RPMI8226 (cell line): ENCODE measurements at regions not wholly inside any gene's neighbourhood (a gene's known extent, or its start where the extent isn't known, plus 50 kb on each side); places are given as distances from the start of the nearest gene placed in this dataset.
"Not testable (repeated sequence)": the region's sequence is repeated elsewhere in the genome, so short reads cannot be mapped to it uniquely, and the experiment has no call there.

Experiments
- DNase-seq: peaks from one replicate; pipeline ENCODE4 v3.0.0-alpha.2; 2015

GRCh38 chr3:73835945-73836344, 211.2 kb upstream of the PDZRN3 start:
- DNase-seq = no peak

- DNase-seq = no peak
Measured at GRCh38 chr3:73832426-73832825, 207.7 kb upstream of the PDZRN3 start.

DNA sequence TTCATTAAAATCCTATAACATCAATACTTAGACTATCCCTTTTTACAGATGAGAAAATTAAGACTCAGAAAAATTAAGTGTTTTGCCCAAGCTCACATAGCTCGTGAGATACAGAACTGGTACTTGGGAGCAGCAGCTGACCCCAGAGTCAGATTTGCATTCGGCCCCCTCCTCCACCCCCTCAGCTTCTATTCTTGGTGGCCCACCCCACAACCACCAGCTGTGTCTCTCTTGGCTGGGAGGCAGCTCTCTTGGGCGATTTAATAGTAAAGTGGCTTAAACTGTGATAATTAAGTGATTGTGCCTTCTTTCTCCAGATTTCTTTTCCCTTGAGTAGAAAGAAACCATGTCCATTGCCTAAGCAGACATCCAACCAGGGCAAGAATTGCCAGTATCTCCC, 203.6 kb upstream of the PDZRN3 start:
- DNase-seq = no peak

GRCh38 chr3:73827725-73828211, 203.0 kb upstream of the PDZRN3 start:
- DNase-seq = no peak

DNA sequence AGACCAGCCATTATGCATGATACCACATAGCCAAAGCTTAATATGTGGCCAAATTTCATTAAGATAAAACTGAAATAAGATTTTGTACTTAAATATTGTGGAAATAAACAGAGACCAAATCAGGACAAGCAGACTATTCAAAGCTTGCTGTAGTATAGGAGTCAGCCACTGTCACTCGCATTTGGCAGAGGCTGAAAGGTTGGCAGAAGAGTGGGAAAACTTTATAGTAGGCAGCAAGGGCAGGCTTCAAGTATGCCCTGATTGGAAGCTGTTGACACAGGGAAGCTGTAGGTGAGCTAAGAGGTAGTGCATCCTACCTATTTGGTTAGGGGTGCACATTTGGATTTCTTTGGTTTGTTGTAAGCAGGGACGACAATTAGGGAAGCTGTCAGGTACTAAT, 202.5 kb upstream of the PDZRN3 start:
- DNase-seq = no peak

GRCh38 chr3:73820896-73821295, 196.2 kb upstream of the PDZRN3 start:
- DNase-seq = not testable (repeated sequence)

GRCh38 chr3:73820431-73820830, 195.7 kb upstream of the PDZRN3 start:
- no peak for DNase-seq

DNA sequence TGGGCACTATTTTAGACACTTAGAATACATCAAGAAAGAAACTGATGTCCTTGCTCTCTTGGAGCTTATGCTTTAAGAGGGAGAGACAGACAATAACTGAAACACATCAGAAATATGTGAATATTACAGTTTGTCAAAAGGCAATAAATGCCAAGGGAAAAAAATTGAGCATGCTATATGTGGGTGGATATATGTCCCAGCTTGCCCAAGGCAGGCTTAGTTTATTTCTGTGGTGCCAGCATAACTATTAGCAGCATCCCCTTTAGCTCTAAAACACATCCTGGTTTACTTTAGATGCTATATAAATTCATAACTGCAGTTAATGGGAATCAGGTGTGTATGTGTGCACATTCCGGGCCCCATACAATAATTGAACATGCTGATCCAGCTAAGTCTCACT, 191.2 kb upstream of the PDZRN3 start:
- no peak for DNase-seq

DNA sequence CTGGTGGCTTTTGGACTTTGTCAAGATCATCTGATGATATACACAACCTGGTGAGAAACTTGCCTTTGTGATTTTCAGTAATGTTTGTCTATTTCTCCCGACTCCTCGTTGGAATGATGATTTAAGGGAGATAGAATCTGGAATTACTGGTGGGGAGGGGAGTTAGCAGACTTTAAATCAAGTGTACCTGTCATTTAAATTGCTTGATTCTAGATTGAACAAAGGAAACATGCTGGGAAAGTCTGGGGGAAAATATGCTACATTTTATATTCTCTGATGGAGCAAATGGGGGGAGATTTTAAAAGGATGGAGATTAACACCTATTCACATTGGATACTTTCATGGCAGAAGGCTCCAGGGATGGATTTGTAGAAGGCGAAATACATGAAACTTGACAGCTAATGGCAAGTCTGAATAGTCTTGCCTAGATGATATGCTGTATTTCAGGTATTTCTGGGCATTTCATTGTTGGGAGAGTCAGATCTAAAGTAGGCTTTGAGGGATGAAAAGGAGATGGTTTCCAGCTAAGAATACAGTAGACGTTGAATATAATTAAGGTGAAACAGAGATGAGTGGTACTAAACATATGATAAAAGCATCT, 189.1 kb upstream of the PDZRN3 start:
- DNase-seq = no peak

DNA sequence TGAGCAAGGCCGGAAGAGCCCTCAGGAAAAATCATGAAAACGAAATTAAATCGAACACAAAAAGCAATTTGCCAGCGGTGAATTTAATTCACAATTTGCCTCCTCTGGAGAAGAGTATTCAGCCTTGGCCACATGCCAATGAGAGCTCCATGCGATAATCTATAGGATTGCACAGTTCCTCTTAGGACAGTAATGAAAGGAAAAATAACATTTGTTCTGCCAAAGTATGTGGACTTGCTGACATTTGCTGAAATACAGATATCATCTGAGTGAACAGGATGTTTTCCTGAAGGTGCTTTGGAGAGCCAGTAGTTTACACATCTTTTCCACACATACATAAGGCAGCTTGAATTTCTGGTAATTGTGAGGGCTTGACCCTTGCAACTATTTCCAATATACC, 188.6 kb upstream of the PDZRN3 start:
- no peak for DNase-seq

GRCh38 chr3:73812054-73812453, 187.3 kb upstream of the PDZRN3 start:
- DNase-seq = no peak

DNA sequence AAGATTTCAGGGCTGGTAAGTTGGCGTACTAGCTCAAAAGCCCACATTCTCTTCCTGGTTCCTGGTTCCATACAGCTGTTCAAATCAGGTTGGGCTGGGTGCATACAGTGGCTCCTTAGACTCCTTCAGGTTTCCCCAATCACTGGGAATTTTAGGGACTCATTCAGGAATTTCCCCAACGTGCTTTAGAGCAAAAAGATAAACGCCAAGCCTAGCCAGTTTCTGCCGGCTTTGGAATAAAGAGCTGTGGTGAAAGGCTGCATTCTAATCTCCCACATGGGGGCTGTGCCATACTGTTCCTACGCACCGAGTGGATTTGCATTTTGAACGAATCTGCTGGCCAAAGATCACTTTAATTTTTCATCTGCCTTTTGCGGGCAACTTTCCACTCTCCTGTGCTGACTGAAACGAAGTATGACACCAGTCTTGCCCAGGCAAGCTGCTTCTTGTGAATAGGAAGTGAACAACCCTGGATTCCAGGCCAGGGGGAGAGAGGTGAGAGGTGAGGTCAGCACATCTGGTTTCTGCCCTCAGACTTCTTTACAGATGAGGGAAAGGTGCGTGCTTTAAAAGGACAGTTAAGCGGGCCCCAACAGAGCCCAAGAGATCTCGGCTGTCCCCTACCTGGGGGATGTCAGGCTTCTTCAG, 184.2 kb upstream of the PDZRN3 start:
- no peak for DNase-seq

GRCh38 chr3:73805435-73805834, 180.7 kb upstream of the PDZRN3 start:
- no peak for DNase-seq

DNA sequence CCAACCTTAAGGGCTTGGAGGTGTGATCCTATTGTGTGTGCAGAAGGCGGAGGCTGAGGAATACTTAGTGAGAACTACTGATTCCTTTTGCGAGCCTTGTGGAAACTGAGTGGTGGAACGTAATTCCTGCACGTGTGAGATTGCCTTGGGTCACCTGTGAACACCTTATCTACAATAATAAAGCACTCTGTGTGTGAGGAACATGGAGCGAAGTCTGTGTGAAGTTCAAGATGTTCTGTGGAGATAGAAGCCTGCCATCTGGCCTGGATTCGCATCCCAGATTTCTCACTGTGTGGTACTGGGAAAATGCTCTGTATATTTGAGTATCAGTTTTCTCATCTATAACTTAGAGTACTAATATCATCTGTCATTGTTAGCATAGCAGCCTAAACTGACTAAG, 179.5 kb upstream of the PDZRN3 start:
- DNase-seq = no peak

- DNase-seq = no peak
Measured at GRCh38 chr3:73801444-73801843, 176.7 kb upstream of the PDZRN3 start.

DNA sequence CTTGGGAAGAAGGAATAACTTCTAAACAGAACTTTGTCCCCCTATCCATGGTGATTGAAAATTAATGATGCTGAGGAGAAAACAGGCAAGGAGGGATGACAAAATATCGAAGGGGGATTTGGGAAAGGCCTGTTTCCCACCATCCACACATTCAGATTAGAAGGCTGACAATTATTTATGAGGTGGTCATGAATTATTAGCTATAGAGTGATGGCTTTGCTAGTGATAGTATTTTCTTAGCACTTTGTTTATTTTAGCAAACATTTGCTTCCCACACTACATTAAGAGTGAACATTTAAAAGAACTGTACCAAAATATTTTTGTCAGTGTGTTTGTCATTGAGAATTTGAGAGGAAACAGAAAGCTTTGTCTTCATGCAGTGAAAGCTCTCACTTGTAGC, 172.6 kb upstream of the PDZRN3 start:
- DNase-seq = no peak

- no peak for DNase-seq
Measured at GRCh38 chr3:73796382-73796781, 171.6 kb upstream of the PDZRN3 start.

DNA sequence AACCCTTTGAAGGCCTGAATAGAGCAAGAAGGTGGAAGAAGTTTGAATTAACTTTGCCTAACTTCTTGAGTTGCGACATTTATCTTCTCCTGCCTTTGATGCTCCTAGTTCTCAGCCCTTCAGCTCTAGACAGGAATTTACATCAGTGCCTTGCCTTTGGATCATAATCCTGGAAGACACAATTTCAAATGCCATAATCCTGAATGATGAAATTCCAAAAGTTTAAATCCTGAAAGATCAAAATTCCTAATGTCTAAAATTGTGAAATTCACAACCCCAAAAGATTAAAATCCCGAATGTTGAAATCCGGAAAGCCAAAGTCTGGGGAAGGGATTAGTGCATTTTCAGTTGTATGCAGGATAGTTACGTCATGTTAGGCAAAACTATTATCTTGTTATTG, 166.6 kb upstream of the PDZRN3 start:
- no peak for DNase-seq

GRCh38 chr3:73789825-73790444, 165.2 kb upstream of the PDZRN3 start:
- no peak for DNase-seq

- DNase-seq = no peak
Measured at GRCh38 chr3:73787620-73788019, 162.9 kb upstream of the PDZRN3 start.

GRCh38 chr3:73786998-73787397, 162.3 kb upstream of the PDZRN3 start:
- no peak for DNase-seq

DNA sequence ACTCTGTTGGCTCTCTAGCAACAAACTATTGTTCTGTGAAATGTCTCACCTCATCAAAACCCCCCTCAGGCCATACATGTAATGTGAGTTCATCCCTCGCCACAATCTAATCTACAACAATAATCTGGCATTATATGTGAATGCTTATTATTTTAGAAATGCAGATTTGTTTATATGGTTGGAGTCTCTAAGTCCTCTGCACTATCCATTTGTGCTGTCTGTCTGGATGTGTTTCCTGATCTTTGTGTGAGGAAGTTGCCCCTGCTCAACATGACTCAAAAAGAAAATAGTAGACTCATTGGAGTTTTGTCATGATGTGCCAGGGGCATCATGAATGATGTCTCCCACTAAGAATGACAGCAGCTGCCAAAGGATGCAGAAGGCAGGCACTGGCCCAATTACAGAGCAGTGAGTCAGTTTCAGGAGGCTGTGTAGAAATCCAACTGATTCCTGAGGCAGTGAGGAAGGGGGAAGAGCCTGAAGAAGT, 161.6 kb upstream of the PDZRN3 start:
- no peak for DNase-seq

- DNase-seq = no peak
Measured at GRCh38 chr3:73784686-73785392, 160.1 kb upstream of the PDZRN3 start.

DNA sequence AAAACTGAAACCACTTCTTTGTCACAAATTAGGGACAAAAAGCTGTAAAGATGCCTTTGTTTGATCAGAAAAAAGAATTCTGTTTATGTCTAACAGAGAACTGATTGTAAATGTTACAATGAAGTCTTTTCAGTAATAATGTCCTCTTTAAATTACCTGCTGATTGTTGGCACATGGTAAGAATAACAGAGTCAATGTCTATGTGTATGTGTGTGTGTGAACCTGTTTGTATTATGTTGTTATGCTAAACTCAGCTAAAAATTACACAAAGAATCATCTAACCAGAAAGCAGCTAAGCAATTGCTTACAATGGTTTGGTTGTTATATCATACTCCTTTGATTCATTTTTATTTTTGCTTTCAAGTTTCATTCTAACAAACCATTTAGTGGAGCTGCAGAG, 159.1 kb upstream of the PDZRN3 start:
- no peak for DNase-seq
